Stomach smooth muscle (tissue), 2 donors: ENCODE measurements at regions not wholly inside any gene's neighbourhood (a gene's known extent, or its start where the extent isn't known, plus 50 kb on each side); places are given as distances from the start of the nearest gene placed in this dataset.
"Not testable (repeated sequence)": the region's sequence is repeated elsewhere in the genome, so short reads cannot be mapped to it uniquely, and the experiment has no call there.

Experiments
- H3K27ac ChIP-seq: one replicate; pipeline ENCODE4 v1.7.0; 2013; ENCODE audit warnings: mild to moderate bottlenecking, low read length, inconsistent platforms
- H3K27me3 ChIP-seq, 2 donors: one replicate each; pipeline ENCODE4 v1.7.0; 2013; ENCODE audit warnings: low read length in 2 of 2; ENCODE audit not compliant: insufficient read depth in 2 of 2, control insufficient read depth in 1 of 2
- H3K36me3 ChIP-seq, 2 donors: one replicate each; pipeline ENCODE4 v1.7.0; 2013; ENCODE audit warnings: low read length in 2 of 2; ENCODE audit not compliant: control insufficient read depth in 2 of 2, insufficient read depth in 2 of 2
- H3K4me1 ChIP-seq: one replicate; pipeline ENCODE4 v1.7.0; 2013; ENCODE audit warnings: low read length; ENCODE audit not compliant: control insufficient read depth, insufficient read depth
- H3K4me3 ChIP-seq, 2 donors: one replicate each; pipeline ENCODE4 v1.7.0; 2013; ENCODE audit warnings: low read length in 2 of 2
- H3K9ac ChIP-seq, 2 donors: one replicate each; pipeline ENCODE4 v1.7.0; 2013; ENCODE audit warnings: low read length in 2 of 2, mild to moderate bottlenecking in 1 of 2
- H3K9me3 ChIP-seq, 2 donors: one replicate each; pipeline ENCODE4 v1.7.0; 2013; ENCODE audit warnings: low read length in 2 of 2; ENCODE audit not compliant: control insufficient read depth in 2 of 2
- donor health status: healthy.
- donor health status: Pancreatic carcinoma.

DNA sequence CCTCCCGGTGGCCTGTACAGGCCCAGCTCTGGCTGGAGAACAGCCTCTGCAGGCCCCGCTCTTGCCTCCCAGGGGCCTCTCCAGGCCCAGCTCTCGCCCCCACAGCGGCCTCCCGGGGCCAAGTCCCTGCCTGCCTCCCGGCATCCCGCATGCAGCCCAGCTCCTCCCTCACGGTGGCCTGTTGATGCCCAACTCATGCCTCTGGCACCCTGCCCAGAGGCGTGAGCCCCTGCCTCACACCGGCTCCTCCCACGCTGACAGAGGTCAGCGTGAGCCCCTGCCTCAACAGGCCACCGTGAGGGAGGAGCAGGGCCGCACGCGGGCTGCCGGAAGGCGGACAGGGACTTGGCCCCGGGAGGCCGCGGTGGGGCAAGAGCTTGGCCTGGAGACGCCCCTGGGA lies 157.0 kb upstream of the CDK13 start:
- not testable (repeated sequence) for H3K27me3 ChIP-seq, H3K9me3 ChIP-seq, H3K4me3 ChIP-seq, H3K36me3 ChIP-seq, H3K27ac ChIP-seq, H3K9ac ChIP-seq, H3K4me1 ChIP-seq

DNA sequence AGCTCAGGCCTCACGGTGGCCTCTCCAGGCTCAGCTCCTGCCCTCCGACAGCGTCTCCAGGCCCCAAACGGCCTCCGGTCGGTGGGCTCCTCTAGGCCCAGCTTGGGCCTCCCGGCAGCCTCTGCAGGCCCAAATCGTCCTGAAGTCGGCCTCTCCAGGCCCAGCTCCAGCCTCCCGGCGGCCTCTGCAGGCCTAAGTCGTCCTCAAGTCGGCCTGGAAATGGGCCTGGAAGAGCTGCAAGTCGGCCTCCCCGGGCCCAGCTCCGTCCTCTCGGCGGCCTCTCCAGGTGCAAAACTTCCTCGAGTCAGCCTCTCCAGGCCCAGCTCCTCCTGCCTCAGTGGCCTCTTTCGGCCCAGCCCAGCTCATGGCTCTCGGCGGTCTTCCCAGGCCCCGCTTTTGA lies 156.2 kb upstream of the CDK13 start:
- H3K27ac ChIP-seq, H3K27me3 ChIP-seq, H3K9me3 ChIP-seq, H3K4me1 ChIP-seq, H3K36me3 ChIP-seq, H3K4me3 ChIP-seq, H3K9ac ChIP-seq: not testable (repeated sequence)

DNA sequence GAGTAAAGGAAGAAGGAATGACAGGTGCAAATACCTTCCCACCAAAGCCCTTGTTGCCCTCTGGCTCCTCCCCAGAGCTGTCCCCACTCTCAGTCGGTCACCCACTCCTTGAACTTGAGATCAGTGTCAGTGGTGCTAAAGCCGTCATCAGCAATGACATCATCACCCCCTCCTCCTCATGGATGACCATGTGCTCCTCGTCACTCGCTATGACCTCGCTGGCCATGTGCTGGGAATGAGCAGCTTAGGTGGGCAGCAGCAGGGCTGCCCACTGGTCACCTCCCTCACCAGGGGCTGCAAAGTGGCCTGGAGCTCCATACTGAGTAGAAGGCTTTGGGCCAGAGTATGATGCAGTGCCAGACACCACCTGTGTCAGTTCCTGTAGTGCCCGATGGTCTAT lies 153.1 kb upstream of the CDK13 start:
- not testable (repeated sequence) for H3K27ac ChIP-seq, H3K36me3 ChIP-seq, H3K9me3 ChIP-seq, H3K27me3 ChIP-seq, H3K9ac ChIP-seq, H3K4me3 ChIP-seq, H3K4me1 ChIP-seq

DNA sequence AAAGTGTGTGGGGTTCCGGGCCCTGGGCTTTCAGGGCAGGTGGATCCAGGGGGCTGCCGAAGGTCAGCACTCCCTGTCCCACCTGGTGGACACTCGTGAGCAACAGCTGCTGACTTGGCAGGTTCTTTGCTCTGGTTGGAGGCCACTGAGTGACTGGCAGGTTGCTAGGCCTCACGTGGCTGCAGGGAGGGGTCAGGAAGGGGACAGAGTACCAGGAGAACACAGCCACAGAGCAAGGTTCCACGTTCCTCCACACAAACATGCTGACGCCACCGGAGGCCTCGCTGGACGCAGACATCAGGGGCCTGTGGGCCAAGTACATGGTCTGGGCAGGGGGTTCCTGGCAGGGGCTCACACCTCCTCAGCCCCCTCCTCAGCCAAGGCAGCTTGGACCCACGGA lies 152.0 kb upstream of the CDK13 start:
- not testable (repeated sequence) for H3K36me3 ChIP-seq, H3K27me3 ChIP-seq, H3K9me3 ChIP-seq, H3K4me1 ChIP-seq, H3K27ac ChIP-seq, H3K4me3 ChIP-seq, H3K9ac ChIP-seq

DNA sequence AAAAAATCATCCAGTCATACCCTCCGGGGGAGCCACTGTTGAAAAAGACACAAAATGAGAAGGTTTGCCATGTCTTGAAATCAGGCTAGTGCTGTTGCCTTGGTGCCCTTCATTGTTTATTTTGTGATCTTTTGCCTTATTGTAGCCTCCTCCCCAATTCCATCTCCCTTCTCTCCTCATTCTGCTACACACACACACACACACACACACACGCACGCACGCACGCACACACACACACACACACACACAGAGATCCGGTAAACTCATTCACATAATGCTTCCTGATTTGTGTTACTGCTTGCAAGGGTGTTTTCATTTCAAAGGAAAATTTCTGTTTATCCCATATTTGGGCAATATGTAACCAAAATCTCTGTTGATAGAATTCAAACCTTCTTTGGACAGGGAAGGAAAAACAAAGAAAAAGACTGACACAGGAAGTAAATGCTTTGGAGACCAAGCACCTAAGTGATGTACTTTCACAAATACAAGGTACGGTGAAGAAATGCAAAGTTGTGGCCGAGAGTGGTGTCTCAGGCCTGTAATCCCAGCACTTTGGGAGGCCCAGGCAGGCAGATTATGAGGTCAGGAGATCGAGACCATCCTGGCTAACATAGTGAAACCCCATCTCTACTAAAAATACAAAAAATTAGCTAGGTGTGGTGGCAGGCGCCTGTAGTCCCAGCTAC lies 141.1 kb upstream of the CDK13 start:
- H3K9ac ChIP-seq = no peak overlapping the region
- no peaks in the 10 kb centered on the region for H3K4me1 ChIP-seq
- no peaks in the 10 kb centered on the region for H3K36me3 ChIP-seq
- no peak overlapping the region for H3K27ac ChIP-seq
- H3K4me3 ChIP-seq = no peak overlapping the region
- no peaks in the 10 kb centered on the region for H3K9me3 ChIP-seq
- no peaks in the 10 kb centered on the region for H3K27me3 ChIP-seq

DNA sequence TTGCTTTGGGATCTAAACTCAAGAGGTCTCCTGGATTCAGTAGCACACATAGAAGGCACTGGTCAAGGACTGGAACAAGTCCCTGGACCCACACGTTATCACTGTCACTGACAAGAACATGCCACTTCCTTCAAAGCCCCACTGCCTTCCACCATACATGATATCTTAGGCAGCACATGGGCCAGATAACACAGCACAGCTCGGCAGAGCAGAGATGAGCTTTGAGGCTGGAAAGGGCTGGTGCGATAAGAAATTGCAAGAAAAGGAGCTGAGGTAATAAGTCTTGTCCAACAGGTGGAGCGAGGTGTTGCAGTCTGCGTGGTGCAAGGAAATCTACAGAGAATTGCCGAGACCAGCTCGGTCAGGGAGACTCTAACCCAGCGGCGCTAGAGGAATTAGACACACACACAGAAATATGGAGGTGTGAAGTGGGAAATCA lies 139.8 kb upstream of the CDK13 start:
- H3K9me3 ChIP-seq = no peaks in the 10 kb centered on the region
- no peak overlapping the region for H3K4me3 ChIP-seq
- H3K4me1 ChIP-seq = no peaks in the 10 kb centered on the region
- H3K36me3 ChIP-seq = no peaks in the 10 kb centered on the region
- H3K27ac ChIP-seq = no peak overlapping the region
- no peaks in the 10 kb centered on the region for H3K27me3 ChIP-seq
- H3K9ac ChIP-seq = no peak overlapping the region

DNA sequence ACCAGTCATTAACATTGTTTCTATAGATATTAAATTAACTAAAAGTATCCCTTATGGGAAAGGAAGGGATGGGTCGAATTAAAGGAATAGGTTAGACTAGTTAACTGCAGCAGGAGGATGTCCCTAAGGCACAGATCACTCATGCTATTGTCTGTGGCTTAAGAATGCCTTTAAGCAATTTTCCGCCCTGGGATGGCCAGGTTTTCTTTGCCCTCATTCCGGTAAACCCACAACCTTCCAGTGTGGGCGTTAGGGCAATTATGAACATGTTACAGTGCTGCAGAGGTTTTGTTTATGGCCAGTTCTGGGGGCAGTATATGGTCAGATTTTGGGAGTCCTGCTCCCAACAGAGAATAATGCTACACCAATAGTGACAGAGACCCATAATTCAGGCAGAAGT lies 139.3 kb upstream of the CDK13 start:
- Histone ChIP-seq H3K9me3 (no peaks in the 10 kb centered on the region), H3K4me1 (no peaks in the 10 kb centered on the region), H3K27ac (no peak overlapping the region), H3K36me3 (no peaks in the 10 kb centered on the region), H3K4me3 (no peak overlapping the region), H3K27me3 (no peaks in the 10 kb centered on the region), H3K9ac (no peak overlapping the region)

DNA sequence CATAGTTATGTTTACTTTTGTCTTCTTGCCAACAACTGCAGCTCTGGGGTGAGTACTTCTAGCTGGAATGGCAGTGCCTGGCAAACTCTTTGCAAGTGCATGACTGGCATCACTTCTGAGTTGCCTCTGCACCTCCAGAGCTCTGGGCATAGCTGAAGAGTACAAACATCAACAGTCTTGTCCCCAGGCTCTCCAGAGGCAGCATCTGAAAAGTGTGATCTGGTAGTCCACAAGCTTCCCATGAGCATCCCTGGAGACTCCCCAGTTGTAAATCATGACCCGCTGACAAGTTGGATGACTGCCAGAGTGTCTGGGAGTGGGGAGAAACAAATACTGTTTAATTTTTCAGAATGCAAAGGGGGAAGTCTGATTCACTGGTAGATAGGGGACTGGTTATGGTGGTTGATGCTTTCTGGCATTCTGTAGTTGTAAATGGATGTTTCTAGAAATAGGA lies 138.9 kb upstream of the CDK13 start:
- Histone ChIP-seq H3K9me3 (no peaks in the 10 kb centered on the region), H3K4me1 (no peaks in the 10 kb centered on the region), H3K36me3 (no peaks in the 10 kb centered on the region), H3K27ac (no peak overlapping the region), H3K4me3 (no peak overlapping the region), H3K9ac (no peak overlapping the region), H3K27me3 (no peaks in the 10 kb centered on the region)

DNA sequence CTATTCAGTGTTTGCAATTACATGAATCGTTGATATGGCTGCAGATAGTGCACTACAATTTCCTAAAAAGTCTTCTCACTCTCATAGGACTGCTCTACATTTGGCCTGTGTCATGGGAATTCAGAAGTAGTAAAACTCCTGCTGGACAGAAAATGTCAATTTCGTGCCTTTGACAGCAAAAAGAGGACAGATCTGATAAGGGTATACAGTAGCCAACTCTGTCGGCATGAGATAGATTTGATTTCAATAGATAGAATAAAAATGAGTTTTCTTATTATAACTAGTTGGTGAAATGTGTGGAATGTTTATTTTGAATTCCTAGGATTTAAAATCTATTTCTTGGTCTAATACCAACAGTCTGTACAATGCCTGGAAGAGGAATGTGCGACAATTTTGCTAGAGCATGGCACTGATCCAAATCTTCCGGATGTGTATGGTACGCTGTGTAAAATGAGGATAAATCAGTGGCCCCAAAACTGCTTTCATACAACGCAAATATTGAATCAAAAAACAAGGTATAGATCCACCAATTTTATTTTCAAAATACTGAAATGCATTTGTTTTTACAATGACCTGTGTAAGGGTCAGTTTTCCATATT lies 133.5 kb upstream of the CDK13 start:
- Histone ChIP-seq H3K4me1 (no peaks in the 10 kb centered on the region), H3K27ac (no peak overlapping the region), H3K9me3 (no peaks in the 10 kb centered on the region)

DNA sequence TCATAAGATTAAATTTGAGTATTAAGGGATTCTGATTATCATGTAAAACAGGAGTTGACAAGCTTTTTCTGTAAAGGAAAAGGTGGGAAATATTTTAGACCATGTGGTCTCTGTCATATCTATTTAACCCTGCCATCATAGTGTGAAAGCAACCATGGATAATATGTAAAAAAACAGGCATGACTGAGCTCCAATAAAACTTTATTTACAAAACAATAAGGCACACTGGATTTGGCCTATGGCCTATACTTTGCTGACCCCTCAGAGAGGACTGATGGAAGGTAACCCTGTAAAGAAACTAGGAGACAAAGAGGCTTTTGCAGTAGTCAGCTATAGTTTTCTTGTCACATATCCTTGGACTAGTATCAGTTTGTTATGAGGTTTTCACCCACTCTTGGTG lies 130.5 kb upstream of the CDK13 start:
- H3K4me3 ChIP-seq = no peak overlapping the region
- no peak overlapping the region for H3K27ac ChIP-seq
- no peak overlapping the region for H3K9ac ChIP-seq
- no peaks in the 10 kb centered on the region for H3K9me3 ChIP-seq
- H3K36me3 ChIP-seq = no peaks in the 10 kb centered on the region
- no peaks in the 10 kb centered on the region for H3K4me1 ChIP-seq
- H3K27me3 ChIP-seq = peaks cover 0 to 4% of the 10 kb centered on the region in 2 donors

More for the DNA sequence above, 133.5 kb upstream of the CDK13 start:
- Histone ChIP-seq H3K27me3 (peaks cover 0 to 4% of the 10 kb centered on the region in 2 donors), H3K36me3 (no peaks in the 10 kb centered on the region), H3K9ac (no peak overlapping the region), H3K4me3 (no peak overlapping the region)

DNA sequence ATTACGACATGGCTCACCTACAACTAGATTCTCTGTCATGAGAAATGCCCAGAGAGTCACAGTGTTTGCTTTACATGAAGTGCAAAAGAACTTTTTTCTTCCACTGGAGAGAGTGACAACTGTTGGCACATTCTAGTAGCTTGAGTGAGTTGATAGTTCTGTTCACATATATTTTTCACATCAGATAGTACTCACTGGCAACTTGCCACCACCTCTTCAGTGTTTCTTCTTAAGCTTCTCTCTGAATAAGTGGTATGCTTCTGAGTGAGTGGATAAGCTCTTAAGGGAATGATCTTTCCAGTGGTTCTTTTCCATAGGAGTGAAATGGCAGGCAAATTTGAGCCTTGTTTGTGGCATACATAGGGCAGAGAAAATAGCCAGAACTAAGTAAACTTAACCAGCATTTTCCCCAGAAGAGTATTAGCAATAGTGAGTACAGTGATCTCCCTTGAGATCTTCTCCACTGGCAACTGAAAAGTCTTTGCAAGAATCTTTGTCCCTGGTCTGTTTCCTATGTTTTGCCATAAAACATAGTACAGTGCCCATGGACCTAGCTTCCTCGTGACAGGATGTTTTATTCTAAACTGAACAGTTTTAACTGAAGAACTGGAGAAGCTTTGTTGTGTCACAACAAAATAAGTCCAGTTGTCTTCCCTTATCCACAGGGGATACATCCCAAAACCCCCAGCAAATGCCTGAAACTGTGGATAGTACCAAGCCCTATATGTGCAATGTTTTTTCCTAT lies 125.4 kb upstream of the CDK13 start:
- Histone ChIP-seq H3K27ac (no peak overlapping the region), H3K9me3 (no peaks in the 10 kb centered on the region), H3K9ac (no peak overlapping the region), H3K36me3 (no peaks in the 10 kb centered on the region), H3K4me3 (no peak overlapping the region), H3K4me1 (no peaks in the 10 kb centered on the region), H3K27me3 (peaks cover 0 to 3% of the 10 kb centered on the region in 2 donors)
